IPS DF 19.7 (cell line): ENCODE measurements at regions not wholly inside any gene's neighbourhood (a gene's known extent, or its start where the extent isn't known, plus 50 kb on each side); places are given as distances from the start of the nearest gene placed in this dataset.
"Not testable (repeated sequence)": the region's sequence is repeated elsewhere in the genome, so short reads cannot be mapped to it uniquely, and the experiment has no call there.

Source experiments
- DNase-seq: peaks from one replicate; pipeline ENCODE4 v3.0.0-alpha.2; 2013; ENCODE audit warnings: low read depth, low spot score

GRCh38 chr5:164191240-164191639 is 685.8 kb downstream of the MAT2B start:
- no peak for DNase-seq

GRCh38 chr5:164202338-164202737 is 696.9 kb downstream of the MAT2B start:
- no peak for DNase-seq

GRCh38 chr5:164203581-164204225 is 698.3 kb downstream of the MAT2B start:
- DNase-seq, result no peak

GRCh38 chr5:164204338-164204946 is 699.0 kb downstream of the MAT2B start:
- DNase-seq, result no peak

GRCh38 chr5:164206196-164206595 is 700.8 kb downstream of the MAT2B start:
- no peak for DNase-seq

GRCh38 chr5:164207646-164208045 is 702.2 kb downstream of the MAT2B start:
- DNase-seq, result no peak

GRCh38 chr5:164210491-164210890 is 705.1 kb downstream of the MAT2B start:
- DNase-seq, result no peak

- DNase-seq, result no peak
Observed at GRCh38 chr5:164214698-164215097, 709.3 kb downstream of the MAT2B start.

GRCh38 chr5:164217464-164217863 is 712.0 kb downstream of the MAT2B start:
- no peak for DNase-seq

- DNase-seq, result no peak
Observed at GRCh38 chr5:164220522-164220921, 715.1 kb downstream of the MAT2B start.

- DNase-seq, result no peak
Observed at GRCh38 chr5:164224236-164224635, 718.8 kb downstream of the MAT2B start.

GRCh38 chr5:164224772-164225171 is 719.4 kb downstream of the MAT2B start:
- no peak for DNase-seq

- no peak for DNase-seq
Observed at GRCh38 chr5:164230341-164230740, 724.9 kb downstream of the MAT2B start.

- DNase-seq, result no peak
Observed at GRCh38 chr5:164233791-164234190, 728.4 kb downstream of the MAT2B start.

- DNase-seq, result no peak
Observed at GRCh38 chr5:164234321-164234720, 728.9 kb downstream of the MAT2B start.

- no peak for DNase-seq
Observed at GRCh38 chr5:164235300-164235891, 730.0 kb downstream of the MAT2B start.

- DNase-seq, result no peak
Observed at GRCh38 chr5:164237486-164237885, 732.1 kb downstream of the MAT2B start.

- DNase-seq, result not testable (repeated sequence)
Observed at GRCh38 chr5:164251781-164252180, 746.4 kb downstream of the MAT2B start.

GRCh38 chr5:164253764-164254163 is 748.3 kb downstream of the MAT2B start:
- no peak for DNase-seq

GRCh38 chr5:164255598-164256213 is 750.3 kb downstream of the MAT2B start:
- DNase-seq, result no peak

GRCh38 chr5:164256351-164256750 is 750.9 kb downstream of the MAT2B start:
- no peak for DNase-seq

GRCh38 chr5:164256954-164257353 is 751.5 kb downstream of the MAT2B start:
- DNase-seq, result no peak

GRCh38 chr5:164265566-164265965 is 760.1 kb downstream of the MAT2B start:
- no peak for DNase-seq
